ENCODE measurements at regions not wholly inside any gene's neighbourhood (a gene's known extent, or its start where the extent isn't known, plus 50 kb on each side); places are given as distances from the start of the nearest gene placed in this dataset.

DNA sequence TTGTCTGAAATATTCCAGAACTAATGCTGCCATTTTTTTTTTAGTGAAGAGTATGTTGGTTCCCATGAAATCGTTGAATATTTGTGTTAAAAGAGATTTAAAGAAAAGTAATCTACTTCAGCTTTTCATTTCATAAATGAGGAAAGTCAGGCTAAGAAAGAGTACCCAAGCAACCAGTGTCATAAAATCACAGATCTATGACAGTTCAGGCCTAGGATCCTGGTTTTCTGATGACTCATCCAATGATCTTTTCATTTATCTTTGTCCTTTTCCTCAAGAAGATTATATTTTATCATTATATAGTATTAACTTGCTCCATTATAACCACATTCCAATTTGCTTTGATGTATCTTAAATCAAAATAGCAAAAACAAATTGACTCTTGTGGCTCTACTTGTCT, 139.4 kb upstream of the HCCS start:
- TF ChIP-seq, protein P1, sequence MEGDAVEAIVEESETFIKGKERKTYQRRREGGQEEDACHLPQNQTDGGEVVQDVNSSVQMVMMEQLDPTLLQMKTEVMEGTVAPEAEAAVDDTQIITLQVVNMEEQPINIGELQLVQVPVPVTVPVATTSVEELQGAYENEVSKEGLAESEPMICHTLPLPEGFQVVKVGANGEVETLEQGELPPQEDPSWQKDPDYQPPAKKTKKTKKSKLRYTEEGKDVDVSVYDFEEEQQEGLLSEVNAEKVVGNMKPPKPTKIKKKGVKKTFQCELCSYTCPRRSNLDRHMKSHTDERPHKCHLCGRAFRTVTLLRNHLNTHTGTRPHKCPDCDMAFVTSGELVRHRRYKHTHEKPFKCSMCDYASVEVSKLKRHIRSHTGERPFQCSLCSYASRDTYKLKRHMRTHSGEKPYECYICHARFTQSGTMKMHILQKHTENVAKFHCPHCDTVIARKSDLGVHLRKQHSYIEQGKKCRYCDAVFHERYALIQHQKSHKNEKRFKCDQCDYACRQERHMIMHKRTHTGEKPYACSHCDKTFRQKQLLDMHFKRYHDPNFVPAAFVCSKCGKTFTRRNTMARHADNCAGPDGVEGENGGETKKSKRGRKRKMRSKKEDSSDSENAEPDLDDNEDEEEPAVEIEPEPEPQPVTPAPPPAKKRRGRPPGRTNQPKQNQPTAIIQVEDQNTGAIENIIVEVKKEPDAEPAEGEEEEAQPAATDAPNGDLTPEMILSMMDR (IDR thresholded peaks at IDR 0.05 in 8 of 11, conservative IDR thresholded peaks at IDR 0.05 in 3 of 11), result no peak
- no peak for TF ChIP-seq POLR2AphosphoS5 (IDR thresholded peaks at IDR 0.05)
- TF ChIP-seq POLR2A (IDR thresholded peaks at IDR 0.05), result no peak

All from spleen (tissue), 7 donors.